Lower leg skin (tissue), 3 donors: ENCODE measurements at regions not wholly inside any gene's neighbourhood (a gene's known extent, or its start where the extent isn't known, plus 50 kb on each side); places are given as distances from the start of the nearest gene placed in this dataset.
"Not testable (repeated sequence)": the region's sequence is repeated elsewhere in the genome, so short reads cannot be mapped to it uniquely, and the experiment has no call there.

Experiments used
- CTCF ChIP-seq, 3 donors: fragments of 450-650 bp; IDR thresholded peaks; one replicate each; pipeline ENCODE4 v1.5.1; 2016; ENCODE audit warnings: antibody characterized with exemption in 3 of 3, mild to moderate bottlenecking in 3 of 3, moderate library complexity in 2 of 3
- POLR2A ChIP-seq, 2 donors: fragments of 450-650 bp; IDR thresholded peaks; one replicate each; pipeline ENCODE4 v1.6.1; 2016 to 2017; ENCODE audit warnings: antibody characterized with exemption in 2 of 2, mild to moderate bottlenecking in 1 of 2, moderate library complexity in 1 of 2

DNA sequence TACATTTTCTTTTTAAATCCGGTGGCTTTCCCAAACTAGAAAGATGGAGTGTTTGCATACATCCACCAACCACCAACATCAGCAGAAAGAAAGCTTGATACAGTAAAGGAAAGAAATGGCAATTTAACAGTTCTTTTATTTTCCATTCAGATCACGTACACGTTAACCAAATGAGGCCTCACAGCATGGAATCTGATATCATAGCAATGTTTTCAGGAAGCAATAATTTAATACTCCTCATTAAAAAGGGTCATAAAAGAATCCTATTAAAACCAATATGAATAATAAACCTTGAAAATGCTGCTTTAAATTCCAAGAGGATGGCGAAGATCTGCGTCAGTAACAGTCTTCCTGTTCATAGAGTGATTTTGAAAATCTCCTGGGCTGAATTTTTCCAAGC, 1562.1 kb downstream of the KHDRBS2 start:
- not testable (repeated sequence) for TF ChIP-seq POLR2A, CTCF (IDR thresholded peaks at IDR 0.05)
